SK-N-SH treated with all-trans-retinoic acid at 6 μM for 48 hours (cell line): ENCODE measurements at regions not wholly inside any gene's neighbourhood (a gene's known extent, or its start where the extent isn't known, plus 50 kb on each side); places are given as distances from the start of the nearest gene placed in this dataset.

Source experiments
- ATAC-seq: fragments of 200-7000 bp; cut with Tn5 transposase; 3 replicates; pipeline ENCODE4 v1.9.1; 2020; ENCODE audit warnings: mild to moderate bottlenecking, moderate library complexity
- ARNTL ChIP-seq: fragments of 450-650 bp; formaldehyde crosslinking; IDR thresholded peaks from 2 replicates; pipeline ENCODE4 v1.5.0; 2020; ENCODE audit warnings: low read depth, mild to moderate bottlenecking, moderate library complexity, borderline replicate concordance
- BACH2 ChIP-seq: fragments of 250-450 bp; sonication (Bioruptor Pico); IDR thresholded peaks from 2 replicates; pipeline ENCODE4 v1.9.0; 2021; ENCODE audit warnings: mild to moderate bottlenecking, borderline replicate concordance
- CREB5 ChIP-seq: fragments of 250-450 bp; sonication (Bioruptor Pico); IDR thresholded peaks from 2 replicates; pipeline ENCODE4 v1.5.1; 2020; ENCODE audit warnings: low read depth, mild to moderate bottlenecking, moderate library complexity
- CSDC2 ChIP-seq: fragments of 250-450 bp; sonication (Bioruptor Pico); IDR thresholded peaks from 2 replicates; pipeline ENCODE4 v1.5.0; 2020; ENCODE audit warnings: mild to moderate bottlenecking, moderate library complexity
- CSRNP3 ChIP-seq: fragments of 250-450 bp; sonication (Bioruptor Pico); IDR thresholded peaks from 2 replicates; pipeline ENCODE4 v1.5.1; 2021; ENCODE audit warnings: mild to moderate bottlenecking, moderate library complexity
- ESRRG ChIP-seq: fragments of 250-450 bp; sonication (Bioruptor Pico); IDR thresholded peaks from 2 replicates; pipeline ENCODE4 v1.6.1; 2021; ENCODE audit warnings: mild to moderate bottlenecking
- GLIS3 ChIP-seq: fragments of 250-450 bp; sonication (Bioruptor Pico); IDR thresholded peaks from 2 replicates; pipeline ENCODE4 v1.5.0; 2020; ENCODE audit warnings: mild to moderate bottlenecking, moderate library complexity
- ISL1 ChIP-seq: fragments of 250-450 bp; sonication (Bioruptor Pico); IDR thresholded peaks from 2 replicates; pipeline ENCODE4 v2.1.2; 2022; ENCODE audit warnings: mild to moderate bottlenecking, moderate library complexity
- OSR1 ChIP-seq: fragments of 250-450 bp; sonication (Bioruptor Pico); IDR thresholded peaks from 2 replicates; pipeline ENCODE4 v1.8.0; 2022; ENCODE audit warnings: moderate library complexity, mild to moderate bottlenecking, inconsistent platforms
- PATZ1 ChIP-seq: fragments of 250-450 bp; sonication (Bioruptor Pico); IDR thresholded peaks from 2 replicates; pipeline ENCODE4 v1.8.0; 2020; ENCODE audit warnings: mild to moderate bottlenecking, moderate library complexity, borderline replicate concordance
- POU6F1 ChIP-seq: fragments of 250-450 bp; sonication (Bioruptor Pico); IDR thresholded peaks from 2 replicates; pipeline ENCODE4 v1.8.0; 2021; ENCODE audit warnings: low read depth, mild to moderate bottlenecking, moderate library complexity, borderline replicate concordance
- PPARA ChIP-seq: fragments of 250-450 bp; sonication (Bioruptor Pico); IDR thresholded peaks from 2 replicates; pipeline ENCODE4 v1.5.0; 2020; ENCODE audit warnings: mild to moderate bottlenecking, borderline replicate concordance
- RARB ChIP-seq: fragments of 250-450 bp; sonication (Bioruptor Pico); IDR thresholded peaks from 2 replicates; pipeline ENCODE4 v1.8.0; 2021; ENCODE audit warnings: mild to moderate bottlenecking, moderate library complexity
- SNAI2 ChIP-seq: fragments of 250-450 bp; sonication (Bioruptor Pico); IDR thresholded peaks from 2 replicates; pipeline ENCODE4 v1.5.0; 2020; ENCODE audit warnings: mild to moderate bottlenecking, moderate library complexity
- TCF4 ChIP-seq: fragments of 250-450 bp; sonication (Bioruptor Pico); IDR thresholded peaks from 2 replicates; pipeline ENCODE4 v1.8.0; 2021; ENCODE audit warnings: mild to moderate bottlenecking, moderate library complexity, borderline replicate concordance
- TOX ChIP-seq: fragments of 250-450 bp; sonication (Bioruptor Pico); IDR thresholded peaks from 2 replicates; pipeline ENCODE4 v1.8.0; 2021; ENCODE audit warnings: mild to moderate bottlenecking, moderate library complexity, borderline replicate concordance
- TSHZ2 ChIP-seq: fragments of 250-450 bp; sonication (Bioruptor Pico); IDR thresholded peaks from 2 replicates; pipeline ENCODE4 v1.5.0; 2020; ENCODE audit warnings: mild to moderate bottlenecking, moderate library complexity
- ZC3H10 ChIP-seq: fragments of 250-450 bp; sonication (Bioruptor Pico); IDR thresholded peaks from 2 replicates; pipeline ENCODE4 v1.5.1; 2021; ENCODE audit warnings: mild to moderate bottlenecking, moderate library complexity
- ZFP3 ChIP-seq: fragments of 250-450 bp; sonication (Bioruptor Pico); IDR thresholded peaks from 2 replicates; pipeline ENCODE4 v1.5.0; 2020; ENCODE audit warnings: mild to moderate bottlenecking, moderate library complexity
- ZFP30 ChIP-seq: fragments of 450-650 bp; formaldehyde crosslinking; IDR thresholded peaks from 2 replicates; pipeline ENCODE4 v1.5.0; 2022; ENCODE audit warnings: mild to moderate bottlenecking, moderate library complexity
- ZNF565 ChIP-seq: fragments of 450-650 bp; formaldehyde crosslinking; conservative IDR thresholded peaks from 2 replicates; pipeline ENCODE4 v1.5.0; 2020; ENCODE audit warnings: low read depth, mild to moderate bottlenecking, moderate library complexity
- ZNF70 ChIP-seq: fragments of 450-650 bp; formaldehyde crosslinking; IDR thresholded peaks from 2 replicates; pipeline ENCODE4 v1.5.0; 2020; ENCODE audit warnings: mild to moderate bottlenecking, moderate library complexity
- ZNF8 ChIP-seq: fragments of 450-650 bp; formaldehyde crosslinking; IDR thresholded peaks from 2 replicates; pipeline ENCODE4 v1.5.0; 2020; ENCODE audit warnings: mild to moderate bottlenecking, moderate library complexity

GRCh38 chr5:6056280-6056679 lies 322.1 kb downstream of the MED10 start:
- no peak for ATAC-seq
- no peak for TF ChIP-seq ZNF8
- TF ChIP-seq SNAI2 (CRISPR knock-in tag): no peak
- TF ChIP-seq ISL1 (CRISPR knock-in tag): no peak
- no peak for TF ChIP-seq CREB5
- TF ChIP-seq CSDC2 (CRISPR knock-in tag): no peak
- TF ChIP-seq BACH2 (CRISPR knock-in tag): no peak
- TF ChIP-seq OSR1 (CRISPR knock-in tag): no peak
- TF ChIP-seq GLIS3 (CRISPR knock-in tag): no peak
- TF ChIP-seq ARNTL (CRISPR knock-in tag): no peak
- TF ChIP-seq TSHZ2 (CRISPR knock-in tag): no peak
- TF ChIP-seq CSRNP3 (CRISPR knock-in tag): no peak
- TF ChIP-seq ZNF70 (CRISPR knock-in tag): no peak
- no peak for TF ChIP-seq ZNF565 (CRISPR knock-in tag)
- no peak for TF ChIP-seq ZC3H10 (CRISPR knock-in tag)
- no peak for TF ChIP-seq ZFP3 (CRISPR knock-in tag)
- no peak for TF ChIP-seq ESRRG
- TF ChIP-seq PPARA: no peak
- no peak for TF ChIP-seq POU6F1 (CRISPR knock-in tag)
- TF ChIP-seq RARB: no peak

GRCh38 chr5:6049662-6050061 lies 328.7 kb downstream of the MED10 start:
- TF ChIP-seq OSR1 (CRISPR knock-in tag): no peak
- TF ChIP-seq ZNF8: no peak
- TF ChIP-seq ZFP30 (CRISPR knock-in tag): no peak
- no peak for TF ChIP-seq RARB
- TF ChIP-seq CSDC2 (CRISPR knock-in tag): no peak
- TF ChIP-seq TCF4 (CRISPR knock-in tag): no peak
- no peak for TF ChIP-seq ZNF70 (CRISPR knock-in tag)
- no peak for TF ChIP-seq PATZ1 (CRISPR knock-in tag)
- no peak for TF ChIP-seq TSHZ2 (CRISPR knock-in tag)
- TF ChIP-seq BACH2 (CRISPR knock-in tag): no peak
- TF ChIP-seq GLIS3 (CRISPR knock-in tag): no peak
- no peak for TF ChIP-seq TOX (CRISPR knock-in tag)
- no peak for TF ChIP-seq POU6F1 (CRISPR knock-in tag)
- no peak for TF ChIP-seq ESRRG
- no peak for ATAC-seq
